CD14-positive monocyte (primary cell): ENCODE measurements at regions not wholly inside any gene's neighbourhood (a gene's known extent, or its start where the extent isn't known, plus 50 kb on each side); places are given as distances from the start of the nearest gene placed in this dataset.

Experiments used
- DNase-seq, 3 donors: peaks; one replicate each; pipeline ENCODE4 v3.0.0-alpha.2; 2011 to 2022
- H2AFZ ChIP-seq: 2 replicates; pipeline ENCODE4 v1.6.0; 2012; ENCODE audit warnings: mild to moderate bottlenecking, low read depth, low read length, inconsistent platforms; ENCODE audit not compliant: insufficient read depth, poor library complexity, severe bottlenecking
- H3K27ac ChIP-seq, 2 donors: 1 replicate in 1 of 2; 2 replicates in 1 of 2; pipeline ENCODE4 v1.5.1; 2012 to 2013; ENCODE audit warnings: low read length in 2 of 2, control low read depth in 1 of 2, inconsistent platforms in 1 of 2, low read depth in 1 of 2, mild to moderate bottlenecking in 1 of 2
- H3K27me3 ChIP-seq, 2 donors: one replicate each; pipeline versions ENCODE4 v1.6.0 to v1.6.1; 2011 to 2013; ENCODE audit warnings: low read length in 2 of 2; ENCODE audit not compliant: control insufficient read depth in 2 of 2, insufficient read depth in 2 of 2
- H3K36me3 ChIP-seq, 2 donors: replicated peaks in 1 of 2; 1 replicate in 1 of 2; 2 replicates in 1 of 2; pipeline versions ENCODE4 v1.5.1 to v1.6.1; 2012 to 2013; ENCODE audit warnings: low read length in 2 of 2, control low read depth in 1 of 2, inconsistent platforms in 1 of 2, mild to moderate bottlenecking in 1 of 2; ENCODE audit not compliant: insufficient read depth in 2 of 2, control insufficient read depth in 1 of 2
- H3K4me1 ChIP-seq, 2 donors: 1 replicate in 1 of 2; 2 replicates in 1 of 2; pipeline versions ENCODE4 v1.5.1 to v1.6.1; 2012 to 2013; ENCODE audit warnings: low read length in 2 of 2, control low read depth in 1 of 2, inconsistent platforms in 1 of 2, mild to moderate bottlenecking in 1 of 2, moderate library complexity in 1 of 2; ENCODE audit not compliant: insufficient read depth in 2 of 2, control insufficient read depth in 1 of 2
- H3K4me2 ChIP-seq: replicated peaks from 2 replicates; pipeline ENCODE3; 2012; ENCODE audit warnings: low read length, moderate library complexity, mild to moderate bottlenecking; ENCODE audit not compliant: poor library complexity, severe bottlenecking; ENCODE audit errors: extremely low read depth
- H3K4me3 ChIP-seq, 3 experiments: fragments of 200-600 bp in 1 of 3; sonication (generic) in 1 of 3; replicated peaks in 1 of 3; 1 replicate in 2 of 3; 2 replicates in 1 of 3; pipeline ENCODE4 v1.5.1; 2011 to 2013; ENCODE audit warnings: low read length in 3 of 3, mild to moderate bottlenecking in 3 of 3, control low read depth in 2 of 3, low read depth in 2 of 3, inconsistent platforms in 1 of 3, moderate library complexity in 1 of 3
- H3K79me2 ChIP-seq: 2 replicates; pipeline ENCODE4 v1.6.0; 2012; ENCODE audit warnings: mild to moderate bottlenecking, control low read depth, inconsistent platforms, low read length, moderate library complexity; ENCODE audit not compliant: insufficient read depth
- H3K9ac ChIP-seq: 2 replicates; pipeline ENCODE4 v1.6.0; 2017; ENCODE audit warnings: low read length, mild to moderate bottlenecking; ENCODE audit not compliant: insufficient read depth, poor library complexity, severe bottlenecking
- H3K9me3 ChIP-seq, 2 donors: replicated peaks in 1 of 2; 1 replicate in 1 of 2; 2 replicates in 1 of 2; pipeline versions ENCODE4 v1.5.1 to v1.6.1; 2012 to 2013; ENCODE audit warnings: low read length in 2 of 2, control low read depth in 1 of 2; ENCODE audit not compliant: control insufficient read depth in 1 of 2, insufficient read depth in 1 of 2
- H4K20me1 ChIP-seq: 2 replicates; pipeline ENCODE4 v1.6.0; 2012; ENCODE audit warnings: mild to moderate bottlenecking, low read length, control low read depth, moderate library complexity; ENCODE audit not compliant: insufficient read depth
- H3K27ac Mint-ChIP-seq, 7 donors: one replicate each; pipeline ENCODE4 v1.8.0; 2020; ENCODE audit warnings: mild to moderate bottlenecking in 7 of 7, mixed read lengths in 7 of 7, moderate library complexity in 6 of 7, inconsistent platforms in 2 of 7
- H3K27me3 Mint-ChIP-seq, 3 donors: one replicate each; pipeline ENCODE4 v1.8.0; 2021 to 2022; ENCODE audit warnings: low read depth in 3 of 3, mild to moderate bottlenecking in 3 of 3, mixed read lengths in 3 of 3, moderate library complexity in 3 of 3, inconsistent platforms in 1 of 3
- H3K36me3 Mint-ChIP-seq, 2 donors: one replicate each; pipeline ENCODE4 v1.8.0; 2020; ENCODE audit warnings: mixed read lengths in 2 of 2, inconsistent platforms in 1 of 2, mild to moderate bottlenecking in 1 of 2
- H3K4me1 Mint-ChIP-seq: one replicate; pipeline ENCODE4 v1.8.0; 2020; ENCODE audit warnings: mild to moderate bottlenecking, mixed read lengths
- H3K4me3 Mint-ChIP-seq, 2 donors: one replicate each; pipeline ENCODE4 v1.8.0; 2020; ENCODE audit warnings: mild to moderate bottlenecking in 2 of 2, mixed read lengths in 2 of 2, moderate library complexity in 1 of 2
- H3K9me3 Mint-ChIP-seq, 7 donors: one replicate each; pipeline ENCODE4 v1.8.0; 2020 to 2022; ENCODE audit warnings: mixed read lengths in 7 of 7, mild to moderate bottlenecking in 6 of 7, moderate library complexity in 6 of 7, inconsistent platforms in 2 of 7
- WGBS: methylation state at CpG from one replicate; pipeline ENCODE4 v1.1.5; 2013; ENCODE audit warnings: missing lambda C conversion rate; ENCODE audit not compliant: insufficient coverage; 5-methylcytosine and 5-hydroxymethylcytosine counted together
- intact Hi-C, 2 donors: fragments of 100-400 bp; cut with micrococcal nuclease; formaldehyde crosslinking; loops; one replicate each; pipeline versions ENCODE4 v1.15.0 to v1.15.1; 2023
- TF ChIP-seq, protein P1 (sequence below): fragments of 200-600 bp; IDR thresholded peaks from one replicate; pipeline ENCODE4 v1.8.0; 2022; ENCODE audit warnings: antibody characterized with exemption, mild to moderate bottlenecking

DNA sequence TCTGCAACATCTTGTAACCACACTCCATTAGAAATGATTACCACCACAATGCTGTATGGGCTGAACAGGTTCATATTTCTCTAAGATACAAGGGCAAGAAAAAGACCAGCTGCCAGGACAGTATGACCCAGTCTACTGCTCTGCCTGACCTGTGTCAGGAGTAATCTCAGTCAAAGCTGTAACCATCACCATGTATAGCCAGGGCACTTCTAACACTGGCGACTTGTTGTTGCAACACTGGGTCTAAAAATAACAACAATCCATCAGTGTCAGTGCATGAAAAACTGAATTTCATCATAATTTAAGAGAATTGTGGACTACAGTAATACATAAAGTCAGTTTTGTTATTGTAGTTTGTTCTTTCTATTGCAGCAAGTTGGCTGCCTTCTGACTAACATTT is 738.6 kb upstream of the ADGRB3 start:
- Histone ChIP-seq H3K9ac (no peak overlapping the region), H3K27ac (no peak overlapping the region), H2AFZ (no peak overlapping the region), H3K79me2 (no peaks in the 10 kb centered on the region), H3K4me2 (no peak overlapping the region), H3K36me3 (no peaks in the 10 kb centered on the region), H4K20me1 (no peaks in the 10 kb centered on the region), H3K27me3 (no peaks in the 10 kb centered on the region), H3K4me1 (peaks cover 0 to 6% of the 10 kb centered on the region in 2 donors), H3K9me3 (peaks cover 4 to 6% of the 10 kb centered on the region in 2 donors), H3K4me3 (no peak overlapping the region)
- no peak for DNase-seq
- Mint-ChIP-seq H3K9me3 (peaks cover 0 to 9% (median 0%) of the 10 kb centered on the region in 7 donors), H3K4me1 (peaks cover 14% of the 10 kb centered on the region), H3K36me3 (no peaks in the 10 kb centered on the region), H3K27ac (no peak overlapping the region), H3K4me3 (no peak overlapping the region), H3K27me3 (peaks cover 0 to 3% (median 0%) of the 10 kb centered on the region in 3 donors)
- intact Hi-C loops, result no loop called here
- WGBS, result no CpG with 5 or more reads among the region's 1 CpG
- TF ChIP-seq, protein P1, sequence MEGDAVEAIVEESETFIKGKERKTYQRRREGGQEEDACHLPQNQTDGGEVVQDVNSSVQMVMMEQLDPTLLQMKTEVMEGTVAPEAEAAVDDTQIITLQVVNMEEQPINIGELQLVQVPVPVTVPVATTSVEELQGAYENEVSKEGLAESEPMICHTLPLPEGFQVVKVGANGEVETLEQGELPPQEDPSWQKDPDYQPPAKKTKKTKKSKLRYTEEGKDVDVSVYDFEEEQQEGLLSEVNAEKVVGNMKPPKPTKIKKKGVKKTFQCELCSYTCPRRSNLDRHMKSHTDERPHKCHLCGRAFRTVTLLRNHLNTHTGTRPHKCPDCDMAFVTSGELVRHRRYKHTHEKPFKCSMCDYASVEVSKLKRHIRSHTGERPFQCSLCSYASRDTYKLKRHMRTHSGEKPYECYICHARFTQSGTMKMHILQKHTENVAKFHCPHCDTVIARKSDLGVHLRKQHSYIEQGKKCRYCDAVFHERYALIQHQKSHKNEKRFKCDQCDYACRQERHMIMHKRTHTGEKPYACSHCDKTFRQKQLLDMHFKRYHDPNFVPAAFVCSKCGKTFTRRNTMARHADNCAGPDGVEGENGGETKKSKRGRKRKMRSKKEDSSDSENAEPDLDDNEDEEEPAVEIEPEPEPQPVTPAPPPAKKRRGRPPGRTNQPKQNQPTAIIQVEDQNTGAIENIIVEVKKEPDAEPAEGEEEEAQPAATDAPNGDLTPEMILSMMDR, result no peak

DNA sequence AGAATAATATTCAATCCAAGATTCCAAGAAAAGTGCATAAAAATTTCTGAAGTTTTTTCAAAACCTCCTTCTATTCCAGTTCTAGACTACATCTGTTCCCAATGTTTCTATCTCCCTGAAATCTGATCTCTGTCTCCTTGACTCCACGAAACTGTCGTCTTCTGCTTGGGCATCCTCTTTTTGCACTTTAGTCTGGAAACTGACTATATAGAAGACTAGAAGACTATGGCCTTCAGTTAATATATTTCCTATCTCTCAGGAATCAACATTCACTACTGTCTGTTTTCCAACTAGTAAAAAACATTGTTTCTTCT is 745.4 kb upstream of the ADGRB3 start:
- Histone ChIP-seq H3K9ac (no peak overlapping the region), H3K4me1 (no peaks in the 10 kb centered on the region), H3K79me2 (no peaks in the 10 kb centered on the region), H3K27ac (no peak overlapping the region), H4K20me1 (no peaks in the 10 kb centered on the region), H3K36me3 (no peaks in the 10 kb centered on the region), H3K27me3 (no peaks in the 10 kb centered on the region), H3K4me3 (no peak overlapping the region), H3K4me2 (no peak overlapping the region), H2AFZ (no peak overlapping the region), H3K9me3 (peaks cover 36 to 40% of the 10 kb centered on the region in 2 donors)
- H3K27ac Mint-ChIP-seq, result no peak overlapping the region
- no peak for DNase-seq
- intact Hi-C loops, result no loop called here
- peaks cover 0 to 23% (median 10%) of the 10 kb centered on the region in 7 donors for H3K9me3 Mint-ChIP-seq
- no peaks in the 10 kb centered on the region for H3K36me3 Mint-ChIP-seq
- TF ChIP-seq, protein P1, result no peak
- no peak overlapping the region for H3K4me3 Mint-ChIP-seq
- H3K27me3 Mint-ChIP-seq, result peaks cover 0 to 2% (median 0%) of the 10 kb centered on the region in 3 donors
- WGBS, result no CpG with 5 or more reads among the region's 2 CpGs
- H3K4me1 Mint-ChIP-seq, result peaks cover 12% of the 10 kb centered on the region
